ENCODE measurements at regions not wholly inside any gene's neighbourhood (a gene's known extent, or its start where the extent isn't known, plus 50 kb on each side); places are given as distances from the start of the nearest gene placed in this dataset.

GRCh38 chr5:171509467-171509866 is 90.0 kb downstream of the FGF18 start:
- TF ChIP-seq POLR2A (IDR thresholded peaks at IDR 0.05; ENCODE audit: low read depth, low read length), result no peak
- DNase-seq (ENCODE audit: insufficient read length, low spot score), result no peak
- no peak for FAIRE-seq

- DNase-seq (ENCODE audit: insufficient read length, low spot score) (no peak), FAIRE-seq (no peak)
- no peak for TF ChIP-seq POLR2A (IDR thresholded peaks at IDR 0.05; ENCODE audit: low read depth, low read length)
Observed at GRCh38 chr5:171512397-171512796, 93.0 kb downstream of the FGF18 start.

GRCh38 chr5:171513591-171513990 is 94.1 kb downstream of the FGF18 start:
- no peak for TF ChIP-seq POLR2A (IDR thresholded peaks at IDR 0.05; ENCODE audit: low read depth, low read length)
- DNase-seq (ENCODE audit: insufficient read length, low spot score) (no peak), FAIRE-seq (no peak)

- no peak for FAIRE-seq
- no peak for TF ChIP-seq POLR2A (IDR thresholded peaks at IDR 0.05; ENCODE audit: low read depth, low read length)
- DNase-seq (ENCODE audit: insufficient read length, low spot score), result no peak
Observed at GRCh38 chr5:171518916-171519315, 99.5 kb downstream of the FGF18 start.

- DNase-seq (ENCODE audit: insufficient read length, low spot score), result peak; percentile 73
- TF ChIP-seq POLR2A (IDR thresholded peaks at IDR 0.05; ENCODE audit: low read depth, low read length), result no peak
- no peak for FAIRE-seq
Observed at GRCh38 chr5:171520300-171521174, 101.1 kb downstream of the FGF18 start.

- no peak for FAIRE-seq
- TF ChIP-seq POLR2A (IDR thresholded peaks at IDR 0.05; ENCODE audit: low read depth, low read length), result no peak
Observed at GRCh38 chr5:171521219-171521633, 101.8 kb downstream of the FGF18 start.

GRCh38 chr5:171521679-171522078 is 102.2 kb downstream of the FGF18 start:
- no peak for FAIRE-seq
- peak; percentile 48 for DNase-seq (ENCODE audit: insufficient read length, low spot score)
- no peak for TF ChIP-seq POLR2A (IDR thresholded peaks at IDR 0.05; ENCODE audit: low read depth, low read length)

More at GRCh38 chr5:171521219-171521633, 101.8 kb downstream of the FGF18 start:
- DNase-seq (ENCODE audit: insufficient read length, low spot score), result peak; percentile 90

- no peak for TF ChIP-seq POLR2A (IDR thresholded peaks at IDR 0.05; ENCODE audit: low read depth, low read length)
Observed at GRCh38 chr5:171523781-171524180, 104.3 kb downstream of the FGF18 start.

GRCh38 chr5:171524466-171524865 is 105.0 kb downstream of the FGF18 start:
- FAIRE-seq (no peak), DNase-seq (ENCODE audit: insufficient read length, low spot score) (no peak)
- TF ChIP-seq POLR2A (IDR thresholded peaks at IDR 0.05; ENCODE audit: low read depth, low read length), result no peak

More at GRCh38 chr5:171523781-171524180, 104.3 kb downstream of the FGF18 start:
- FAIRE-seq (no peak), DNase-seq (ENCODE audit: insufficient read length, low spot score) (no peak)

- no peak for DNase-seq (ENCODE audit: insufficient read length, low spot score)
- FAIRE-seq, result no peak
- no peak for TF ChIP-seq POLR2A (IDR thresholded peaks at IDR 0.05; ENCODE audit: low read depth, low read length)
Observed at GRCh38 chr5:171525085-171525484, 105.6 kb downstream of the FGF18 start.

- DNase-seq (ENCODE audit: insufficient read length, low spot score) (no peak), FAIRE-seq (no peak)
- no peak for TF ChIP-seq POLR2A (IDR thresholded peaks at IDR 0.05; ENCODE audit: low read depth, low read length)
Observed at GRCh38 chr5:171528036-171528435, 108.6 kb downstream of the FGF18 start.

- DNase-seq (ENCODE audit: insufficient read length, low spot score) (no peak), FAIRE-seq (no peak)
- no peak for TF ChIP-seq POLR2A (IDR thresholded peaks at IDR 0.05; ENCODE audit: low read depth, low read length)
Observed at GRCh38 chr5:171528865-171529614, 109.6 kb downstream of the FGF18 start.

GRCh38 chr5:171531638-171532037 is 112.2 kb downstream of the FGF18 start:
- no peak for TF ChIP-seq POLR2A (IDR thresholded peaks at IDR 0.05; ENCODE audit: low read depth, low read length)
- no peak for DNase-seq (ENCODE audit: insufficient read length, low spot score)
- no peak for FAIRE-seq

- FAIRE-seq (no peak), DNase-seq (ENCODE audit: insufficient read length, low spot score) (no peak)
- no peak for TF ChIP-seq POLR2A (IDR thresholded peaks at IDR 0.05; ENCODE audit: low read depth, low read length)
Observed at GRCh38 chr5:171533153-171533552, 113.7 kb downstream of the FGF18 start.
